Kidney capillary endothelial cell (primary cell): ENCODE measurements at regions not wholly inside any gene's neighbourhood (a gene's known extent, or its start where the extent isn't known, plus 50 kb on each side); places are given as distances from the start of the nearest gene placed in this dataset.
"Not testable (repeated sequence)": the region's sequence is repeated elsewhere in the genome, so short reads cannot be mapped to it uniquely, and the experiment has no call there.

ENCODE experiments used
- DNase-seq: peaks from one replicate; pipeline ENCODE4 v3.0.0-alpha.2; 2018; ENCODE audit warnings: low spot score

DNA sequence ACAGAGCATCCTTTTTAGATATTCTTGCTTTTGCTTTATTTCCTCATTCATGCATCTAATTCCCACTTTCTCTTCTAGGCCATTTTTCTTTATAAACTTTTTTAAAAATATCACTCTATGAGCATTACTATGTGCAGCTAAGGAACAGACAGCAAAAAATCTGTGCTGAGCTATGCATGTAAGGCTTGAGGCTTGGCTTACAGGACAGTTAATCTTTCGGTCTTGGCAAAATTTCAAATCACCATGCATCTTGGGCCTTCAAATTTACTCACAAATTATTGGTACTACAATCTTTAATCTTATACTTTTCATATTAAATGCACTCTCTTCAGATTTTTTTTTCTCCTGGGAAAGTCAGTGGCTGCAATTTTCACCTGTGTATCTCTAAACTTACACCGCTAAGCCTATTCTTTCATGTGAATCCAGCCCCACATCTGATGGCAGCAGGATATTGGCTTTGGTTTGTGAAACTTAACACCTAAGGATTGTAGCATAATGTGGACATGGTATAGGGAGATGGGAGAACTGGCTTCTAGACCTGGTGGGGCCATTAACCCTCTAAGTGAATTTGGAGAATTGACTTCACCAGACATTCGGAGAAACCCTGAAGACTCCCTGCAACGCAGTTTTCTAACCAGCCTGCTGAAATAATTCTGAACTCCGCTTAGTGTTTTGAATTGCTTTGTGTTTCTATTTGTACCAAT lies 278.3 kb downstream of the SPRY1 start:
- DNase-seq: no peak

DNA sequence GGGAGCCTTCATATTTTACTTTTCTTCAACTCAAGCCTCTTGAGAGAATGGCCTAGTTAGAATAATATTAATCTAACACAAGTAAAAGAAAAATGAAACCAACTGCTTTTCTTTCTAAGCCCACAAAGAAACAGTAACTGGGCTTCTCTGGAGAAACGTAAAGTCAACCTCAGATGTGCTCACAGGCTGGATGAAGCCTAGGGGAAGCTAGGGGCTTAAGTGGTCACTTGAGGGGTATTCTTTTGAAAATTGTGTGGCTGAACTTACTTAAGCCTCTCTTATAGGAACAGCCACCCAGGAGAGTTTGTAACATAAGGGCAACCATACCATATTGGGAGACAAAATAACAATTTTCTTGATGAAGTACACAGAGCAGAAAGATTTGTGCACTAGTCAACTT lies 279.0 kb downstream of the SPRY1 start:
- DNase-seq: no peak

DNA sequence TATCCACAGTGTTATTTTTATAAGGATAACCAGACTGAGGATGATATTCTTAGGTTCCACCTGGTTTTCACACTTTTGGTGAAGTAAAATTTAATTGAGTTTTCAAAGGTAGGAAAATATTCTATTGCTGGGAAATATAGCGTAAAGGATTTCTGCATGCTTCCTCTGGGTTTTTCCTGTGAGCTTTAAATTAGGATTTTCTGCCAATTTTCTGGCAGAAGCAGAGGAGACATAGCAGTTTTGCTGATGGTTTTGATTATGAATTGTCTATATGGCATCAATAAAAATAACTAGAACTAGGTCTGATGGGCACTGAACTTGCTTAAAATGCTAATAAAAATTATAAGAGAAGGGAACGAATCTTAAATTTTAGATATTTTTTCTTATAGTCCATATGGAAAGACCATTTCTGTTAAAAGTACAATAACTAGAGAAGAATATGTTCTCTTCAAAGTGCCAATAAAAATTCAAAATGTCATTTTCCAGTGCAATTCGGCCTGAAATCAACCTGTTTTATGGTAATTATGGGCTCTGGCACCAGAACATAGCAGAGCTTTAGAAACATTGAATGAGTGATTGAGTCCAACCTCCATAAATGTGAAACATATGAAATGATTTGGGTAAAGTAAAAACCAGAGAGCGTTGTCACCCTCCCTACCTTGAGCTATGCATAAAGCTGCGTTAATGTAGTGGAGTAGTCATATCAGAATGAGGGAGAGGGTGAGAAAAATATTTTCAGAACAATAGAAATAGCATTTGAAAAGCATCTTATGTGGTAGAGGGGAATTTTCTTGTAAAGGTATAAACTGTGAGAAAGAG lies 279.7 kb downstream of the SPRY1 start:
- DNase-seq: no peak

DNA sequence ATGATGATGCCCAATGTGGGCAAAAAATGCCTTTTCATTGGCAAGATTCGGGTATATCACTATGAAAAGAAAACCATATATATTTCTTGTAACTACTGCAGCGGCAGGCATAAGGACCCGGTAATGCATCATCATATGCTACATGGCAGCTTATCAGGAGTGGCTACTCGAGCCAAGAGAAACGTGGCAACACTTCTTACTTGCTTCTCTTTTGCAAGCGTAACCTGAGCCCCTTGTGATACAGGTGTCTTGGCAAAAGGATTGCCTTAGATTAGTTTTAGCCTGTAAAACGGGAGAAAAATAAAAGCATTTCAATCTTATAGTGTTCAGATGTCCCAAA lies 280.3 kb downstream of the SPRY1 start:
- DNase-seq: no peak

DNA sequence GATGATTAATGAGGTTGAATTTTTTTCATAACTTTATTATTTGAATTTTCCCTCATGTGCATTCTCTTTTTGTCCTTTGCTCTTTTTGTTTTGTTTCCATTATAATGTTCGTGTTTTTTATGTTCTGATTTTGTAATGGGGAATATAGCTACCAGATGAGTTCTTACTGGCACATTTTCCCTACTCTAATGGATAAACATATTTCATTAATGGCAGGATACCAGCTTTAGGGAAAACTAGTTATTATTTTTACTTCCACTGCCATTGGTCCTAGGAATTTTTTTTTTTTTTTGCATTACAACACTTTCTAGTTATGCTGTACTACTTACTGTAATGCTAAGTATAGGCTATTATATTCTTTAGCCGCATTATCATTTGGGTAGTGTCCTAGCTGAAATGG lies 286.3 kb downstream of the SPRY1 start:
- no peak for DNase-seq

DNA sequence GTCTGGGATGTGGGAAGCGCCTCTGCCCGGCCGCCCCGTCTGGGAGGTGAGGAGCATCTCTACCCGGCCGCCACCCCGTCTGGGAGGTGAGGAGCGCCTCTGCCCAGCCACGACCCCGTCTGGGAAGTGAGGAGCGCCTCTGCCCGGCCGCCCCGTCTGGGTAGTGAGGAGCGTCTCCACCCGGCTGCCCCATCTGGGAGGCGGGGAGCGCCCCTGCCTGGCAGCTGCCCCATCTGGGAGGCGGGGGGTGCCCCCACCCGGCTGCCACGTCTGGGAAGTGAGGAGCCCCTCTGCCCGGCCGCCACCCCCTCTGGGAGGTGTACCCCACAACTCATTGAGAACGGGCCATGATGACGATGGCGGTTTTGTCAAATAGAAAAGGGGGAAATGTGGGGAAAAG lies 288.3 kb downstream of the SPRY1 start:
- not testable (repeated sequence) for DNase-seq

DNA sequence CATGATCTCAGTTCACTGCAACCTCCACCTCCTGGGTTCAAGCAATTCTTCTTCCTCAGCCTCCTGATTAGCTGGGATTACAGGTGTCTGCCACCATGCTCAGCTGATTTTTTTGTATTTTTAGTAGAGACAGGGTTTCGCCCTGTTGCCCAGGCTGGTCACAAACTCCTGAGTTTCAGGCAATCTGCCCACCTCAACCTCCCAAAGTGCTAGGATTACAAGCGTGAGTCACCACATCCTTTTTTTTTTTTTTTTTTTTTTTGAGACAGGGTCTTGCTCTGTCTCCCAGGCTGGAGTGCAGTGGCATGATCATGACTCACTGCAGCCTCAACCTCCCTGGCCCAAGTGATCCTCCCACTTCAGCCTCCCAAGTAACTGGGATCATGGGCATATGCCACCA lies 298.9 kb downstream of the SPRY1 start:
- DNase-seq: not testable (repeated sequence)

DNA sequence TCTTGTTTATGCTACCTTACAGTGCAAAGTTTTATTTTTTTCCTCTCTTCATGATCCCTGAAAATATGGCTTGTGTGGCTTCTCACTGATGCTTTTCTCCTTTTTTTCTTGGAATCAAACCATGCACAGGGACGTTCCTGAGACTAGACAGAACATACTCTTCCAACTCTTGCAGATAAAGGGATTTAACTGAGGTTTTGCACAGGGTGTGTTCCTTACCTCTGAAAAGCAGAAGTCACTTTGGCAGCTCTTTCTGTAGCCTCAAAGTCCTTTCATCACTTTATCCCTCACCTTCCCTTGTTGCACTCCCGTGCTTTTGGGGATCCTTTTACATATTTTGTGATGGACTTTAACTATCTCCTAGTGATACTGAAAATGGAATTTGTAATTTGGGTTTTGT lies 300.1 kb downstream of the SPRY1 start:
- no peak for DNase-seq

DNA sequence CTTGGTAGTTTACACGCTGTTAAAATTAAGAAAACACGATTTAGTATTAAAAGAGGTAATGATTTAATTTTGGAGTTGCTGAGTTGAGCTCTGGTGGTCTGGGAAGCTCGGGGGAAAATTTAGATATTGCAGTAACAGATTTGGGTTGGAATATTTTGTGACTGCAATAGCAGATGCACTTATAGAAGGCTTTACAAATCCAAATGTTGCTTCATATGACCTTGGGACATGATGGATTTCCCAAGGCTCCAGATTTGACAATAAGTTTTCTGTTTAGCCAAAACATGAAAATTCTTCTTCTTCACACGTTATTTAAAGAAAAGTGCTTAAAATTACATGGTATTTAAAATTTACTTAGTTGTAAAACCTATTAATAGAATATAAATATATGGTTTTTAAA lies 302.0 kb downstream of the SPRY1 start:
- no peak for DNase-seq

DNA sequence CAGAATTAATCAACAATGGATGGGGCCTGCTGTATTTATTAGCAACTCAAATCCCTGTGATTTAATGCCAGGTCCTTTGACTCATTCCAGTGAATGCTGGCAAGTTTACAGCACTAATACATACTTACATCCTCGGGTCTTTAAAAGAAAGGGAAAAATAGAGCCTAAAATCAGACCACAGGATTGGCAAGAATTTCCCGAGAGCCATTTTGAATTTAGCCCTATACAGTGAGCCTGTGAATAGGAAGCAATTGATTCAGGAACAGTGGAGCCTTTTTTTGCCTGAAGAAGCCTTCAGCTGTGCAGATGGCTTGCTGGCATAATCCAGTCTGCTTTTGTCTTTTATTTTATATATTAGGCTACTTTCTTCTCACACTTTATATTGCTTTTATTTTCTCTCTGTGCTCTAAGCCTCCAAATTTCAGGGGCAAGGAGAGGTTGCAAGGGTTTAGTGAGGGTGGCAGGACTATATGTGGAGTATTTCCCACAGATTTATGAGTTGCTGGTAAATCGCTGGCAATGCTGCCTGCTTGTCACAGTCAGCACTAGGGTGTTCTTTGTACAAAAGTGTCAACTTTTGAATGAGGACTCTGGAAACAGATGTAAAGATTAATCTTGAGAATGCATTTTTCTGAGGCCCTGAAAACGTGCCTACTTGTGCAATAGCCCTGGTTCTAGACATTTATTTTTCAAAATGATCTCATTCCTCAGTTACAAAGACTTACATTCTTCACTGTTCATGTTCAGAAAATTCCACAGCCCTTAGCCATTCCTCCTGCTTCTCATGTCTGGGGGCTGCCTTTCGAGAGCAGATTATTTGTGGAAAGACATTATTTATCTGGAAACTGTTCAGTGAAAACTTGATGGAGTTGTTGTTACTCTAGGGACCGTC lies 303.5 kb downstream of the SPRY1 start:
- peak; percentile 12 for DNase-seq

DNA sequence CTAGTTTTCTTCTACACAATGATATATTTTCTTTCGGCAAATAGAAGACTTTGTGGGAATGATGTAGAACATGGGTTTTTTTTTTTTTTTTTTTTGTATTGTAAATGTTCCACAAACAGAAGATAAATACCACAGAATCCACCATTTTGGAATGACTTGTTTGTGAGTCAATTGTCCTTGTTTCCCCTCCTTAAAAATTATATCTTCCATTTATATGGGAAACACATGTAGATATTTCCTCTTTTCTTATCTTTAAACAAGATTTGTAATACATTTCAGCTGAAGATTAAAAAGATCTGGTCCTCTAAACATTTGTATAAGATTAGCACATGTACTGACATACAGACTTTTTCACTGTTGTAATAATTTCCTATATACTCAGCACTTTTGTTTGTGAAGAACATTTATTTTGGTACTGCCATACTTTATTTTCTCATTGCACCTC lies 304.6 kb downstream of the SPRY1 start:
- no peak for DNase-seq

DNA sequence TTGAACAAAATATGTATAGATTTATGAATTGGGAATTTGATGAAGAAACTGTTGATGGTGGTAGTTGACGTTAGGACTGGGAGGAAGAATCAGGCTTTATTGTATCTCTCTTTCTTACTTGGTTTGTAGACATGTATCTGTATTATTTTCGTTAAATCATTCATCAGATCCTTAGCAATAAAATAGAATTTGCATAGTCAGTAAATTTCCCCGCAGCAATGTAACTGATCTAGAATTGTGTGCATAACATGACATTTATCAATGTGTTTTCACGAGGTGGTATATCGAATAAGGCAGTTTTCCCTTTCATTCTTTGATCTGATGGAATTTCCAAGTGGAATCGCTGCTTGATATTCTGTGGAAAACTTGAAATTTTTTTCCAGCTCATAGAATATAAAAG lies 308.8 kb downstream of the SPRY1 start:
- DNase-seq: no peak

DNA sequence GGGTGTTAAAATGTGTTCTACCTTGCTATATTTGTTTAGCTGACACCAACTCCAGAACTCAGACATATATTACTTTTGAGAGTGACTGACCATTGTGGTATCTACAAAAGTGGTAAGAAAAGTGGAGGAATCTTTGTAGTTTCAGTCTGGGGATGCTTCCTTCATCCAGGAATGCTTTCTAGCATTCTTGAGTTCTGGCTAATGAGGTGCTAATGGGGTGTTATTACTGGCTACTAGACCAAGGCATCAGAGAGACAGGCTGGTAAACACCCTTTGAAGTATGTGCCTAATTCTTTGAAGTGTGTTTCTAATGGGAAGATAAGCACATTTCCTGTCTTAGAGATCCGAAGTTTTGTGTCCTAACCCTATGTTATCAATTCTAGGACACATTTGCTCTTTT lies 310.4 kb downstream of the SPRY1 start:
- no peak for DNase-seq

DNA sequence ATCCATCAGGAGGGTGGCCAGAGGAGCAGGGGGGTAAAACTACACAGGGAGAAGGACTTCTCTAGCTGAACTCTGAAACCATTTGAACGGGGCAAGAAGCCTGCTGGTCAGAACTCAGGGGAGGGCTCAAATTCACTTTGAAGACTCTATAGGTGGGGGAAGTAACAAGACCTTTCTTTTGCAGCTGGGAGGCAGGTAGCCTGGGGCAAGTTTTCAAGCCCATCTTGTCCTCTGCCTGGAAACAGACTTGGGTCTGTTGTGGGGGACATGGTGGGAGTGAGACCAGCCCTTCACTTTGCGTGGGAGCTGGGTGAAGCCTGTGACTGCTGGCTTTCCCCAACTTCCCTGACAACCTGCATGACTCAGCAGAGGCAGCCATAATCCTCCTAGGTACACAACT lies 312.3 kb downstream of the SPRY1 start:
- DNase-seq: no peak

DNA sequence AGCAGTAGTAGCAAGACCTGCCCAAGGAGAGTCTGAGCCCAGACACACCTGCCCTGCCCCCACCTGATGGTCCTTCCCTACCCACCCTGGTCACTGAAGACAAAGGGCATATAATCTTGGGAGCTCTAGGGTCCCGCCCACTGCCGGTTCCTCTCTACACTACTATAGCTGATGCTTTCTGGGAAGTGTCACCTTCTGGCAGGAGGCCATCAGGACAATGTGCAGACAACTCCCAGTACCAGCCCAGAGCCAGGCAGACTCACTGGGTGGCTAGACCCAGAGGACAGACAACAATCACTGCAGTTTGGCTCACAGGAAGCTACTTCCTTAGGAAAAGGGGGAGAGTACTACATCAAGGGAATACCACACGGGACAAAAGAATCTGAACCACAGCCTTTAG lies 312.7 kb downstream of the SPRY1 start:
- DNase-seq: peak; percentile 35

DNA sequence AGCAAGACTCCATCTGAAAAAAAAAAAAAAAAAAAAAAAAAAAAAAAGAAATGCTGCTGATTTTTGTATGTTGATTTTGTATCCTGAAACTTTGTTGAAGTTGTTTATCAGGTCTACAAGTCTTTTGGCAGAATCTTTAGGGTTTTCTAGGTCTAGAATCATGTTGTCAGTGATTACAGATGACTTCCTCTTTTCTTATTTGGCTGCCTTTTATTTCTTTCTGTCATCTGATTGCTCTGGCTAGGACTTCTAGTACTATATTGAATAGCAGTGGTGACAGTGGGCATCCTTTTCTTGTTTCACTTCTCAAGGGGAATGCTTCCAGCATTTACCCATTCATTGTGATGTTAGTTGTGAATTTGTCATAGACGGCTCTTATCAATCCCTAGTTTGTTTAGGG lies 334.4 kb downstream of the SPRY1 start:
- no peak for DNase-seq

DNA sequence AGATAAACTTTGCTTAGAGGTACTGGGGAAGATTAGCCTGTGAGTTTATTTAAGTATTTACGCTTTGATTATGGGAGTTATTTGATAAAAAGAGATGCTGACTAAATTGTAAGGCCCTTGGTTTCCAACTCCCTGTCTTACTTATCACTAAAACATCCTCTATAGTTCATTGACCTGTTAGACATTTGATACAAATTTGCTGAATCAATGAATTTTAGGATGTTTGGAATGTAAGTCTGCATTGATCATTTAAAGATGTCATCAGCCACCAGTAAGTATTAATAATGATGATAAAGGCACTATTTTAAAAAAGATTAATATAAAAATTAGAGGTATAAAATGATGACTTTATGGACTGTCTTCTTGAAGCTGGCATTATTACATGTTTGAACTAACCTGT lies 340.6 kb downstream of the SPRY1 start:
- DNase-seq: no peak

DNA sequence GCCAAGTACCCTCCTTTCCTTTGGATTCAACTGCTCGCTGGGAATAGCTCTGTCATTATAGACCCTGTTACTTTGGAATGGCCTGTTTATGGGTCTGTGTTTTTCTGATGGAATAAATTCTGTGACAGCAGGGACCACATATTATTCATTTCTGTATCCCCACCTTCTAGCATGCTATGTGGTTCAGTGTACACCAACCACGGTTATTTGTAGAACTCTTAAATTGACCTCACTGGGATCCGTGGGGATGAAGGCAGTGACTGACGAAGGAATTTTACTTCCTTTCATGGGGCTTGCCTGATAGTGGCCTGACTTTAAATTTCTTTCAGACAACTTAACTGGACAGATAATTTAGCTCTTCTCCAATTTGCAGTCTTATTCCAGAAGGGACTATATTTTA lies 343.2 kb downstream of the SPRY1 start:
- DNase-seq: no peak

DNA sequence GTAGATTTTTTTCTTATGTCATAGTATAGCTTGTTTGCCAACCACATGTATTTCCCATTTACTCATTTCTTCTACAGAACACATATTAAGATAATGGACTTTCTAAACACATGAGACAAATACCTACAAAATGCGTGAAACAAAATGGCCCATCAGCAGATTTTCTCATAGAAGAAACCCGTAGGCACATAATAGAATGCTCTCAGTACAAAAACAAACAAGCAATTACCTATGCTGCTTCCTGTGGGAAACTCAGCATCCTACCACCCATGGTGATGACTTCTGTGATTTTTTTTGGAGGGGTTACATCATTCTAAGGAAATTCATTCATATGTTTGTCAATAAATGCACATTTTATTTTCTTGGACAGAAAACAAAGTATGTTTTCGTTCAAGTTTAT lies 343.6 kb downstream of the SPRY1 start:
- no peak for DNase-seq

DNA sequence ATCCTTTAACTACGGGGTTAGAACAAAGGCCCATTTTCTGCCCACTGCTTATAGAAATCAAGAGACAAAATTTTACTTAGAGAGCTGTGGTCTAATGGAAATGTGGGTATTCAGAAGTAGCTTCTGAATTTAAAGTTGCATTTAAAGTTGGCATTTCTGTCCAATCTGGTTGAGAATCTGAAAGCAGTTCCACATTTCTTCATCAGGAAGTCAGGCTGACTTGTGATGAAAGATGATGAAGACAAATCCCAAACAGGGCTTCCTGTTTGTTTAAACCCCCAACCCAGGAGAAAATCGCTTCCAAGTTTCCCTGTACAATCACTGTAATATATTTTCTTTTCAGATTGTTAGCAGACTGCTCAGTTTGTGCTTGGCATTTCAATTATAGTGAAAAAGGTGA lies 345.3 kb downstream of the SPRY1 start:
- peak; percentile 7 for DNase-seq

DNA sequence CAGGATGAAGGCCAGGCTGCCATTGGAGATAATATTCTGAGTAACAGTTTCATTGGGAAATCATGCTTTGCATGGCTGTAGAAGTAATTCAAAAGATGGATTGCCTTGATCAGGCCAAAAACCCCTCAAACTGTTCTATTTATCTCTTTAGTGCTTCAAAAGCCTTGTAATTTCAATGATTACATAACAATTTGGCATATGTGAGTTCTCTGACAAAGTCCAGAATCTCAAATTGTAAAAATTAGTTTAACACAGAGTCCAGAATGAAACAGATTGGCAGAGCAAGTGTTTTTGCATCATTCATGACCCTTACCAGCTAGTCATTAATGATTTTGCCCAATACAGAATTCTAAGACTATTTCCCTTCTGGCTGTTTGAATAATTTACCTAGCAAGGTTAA lies 347.3 kb downstream of the SPRY1 start:
- no peak for DNase-seq

DNA sequence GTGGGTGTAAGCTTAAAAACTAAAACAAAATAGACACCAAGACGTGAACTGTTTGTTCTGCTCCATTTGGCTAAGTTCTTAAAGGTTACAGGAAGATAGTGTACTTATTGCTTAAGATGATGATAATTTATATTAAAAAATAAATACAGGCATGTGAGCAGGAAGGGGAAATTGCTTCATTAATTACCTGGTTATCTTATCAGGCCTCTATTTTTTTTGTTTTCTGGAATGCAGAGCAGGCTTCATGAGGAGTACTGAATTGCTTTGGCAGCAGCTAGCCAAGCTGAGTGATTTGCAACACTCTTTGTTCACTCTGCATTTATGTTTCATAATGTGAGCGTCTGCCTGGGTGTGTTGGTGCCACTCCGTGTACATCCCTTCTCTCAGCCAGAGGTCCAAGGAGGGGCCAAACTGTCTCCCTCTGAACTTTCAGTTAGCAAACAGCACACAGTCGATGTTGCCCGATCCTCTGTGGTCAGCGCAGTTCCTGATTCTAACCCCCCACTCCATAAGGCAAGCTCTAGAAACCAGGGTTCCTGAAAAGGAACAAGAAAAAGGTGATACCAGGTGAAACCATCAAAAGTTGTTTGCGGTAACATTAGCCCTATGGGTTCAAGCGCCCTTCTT lies 348.2 kb downstream of the SPRY1 start:
- DNase-seq: no peak
